Body of pancreas (tissue), 4 donors: ENCODE measurements at regions not wholly inside any gene's neighbourhood (a gene's known extent, or its start where the extent isn't known, plus 50 kb on each side); places are given as distances from the start of the nearest gene placed in this dataset.

Experiments used
- ATAC-seq: fragments of 150-250 bp; one replicate; pipeline ENCODE4 v1.9.1; 2016
- DNase-seq, 4 donors: peaks; one replicate each; pipeline ENCODE4 v3.0.0-alpha.2; 2019
- H3K27ac ChIP-seq, 4 donors: fragments of 200-600 bp; sonication (generic); 1 replicate in 3 of 4; 2 replicates in 1 of 4; pipeline versions ENCODE4 v1.5.1 to v1.6.1; 2016 to 2019; ENCODE audit warnings: mild to moderate bottlenecking in 1 of 4, mixed read lengths in 1 of 4, moderate library complexity in 1 of 4
- H3K27me3 ChIP-seq, 2 donors: fragments of 200-600 bp; sonication (generic); one replicate each; pipeline ENCODE4 v1.6.0; 2016; ENCODE audit warnings: mild to moderate bottlenecking in 1 of 2
- H3K36me3 ChIP-seq, 2 donors: fragments of 200-600 bp; sonication (generic); replicated peaks in 1 of 2; 2 replicates each; pipeline ENCODE4 v1.5.1; 2016; ENCODE audit warnings: low read depth in 2 of 2; ENCODE audit not compliant: insufficient read depth in 1 of 2
- H3K4me1 ChIP-seq: fragments of 200-600 bp; sonication (generic); one replicate; pipeline ENCODE4 v1.6.0; 2016
- H3K4me3 ChIP-seq, 2 donors: fragments of 200-600 bp; sonication (generic); 1 replicate in 1 of 2; 2 replicates in 1 of 2; pipeline ENCODE4 v1.5.1; 2016 to 2019
- H3K9me3 ChIP-seq, 3 donors: fragments of 200-600 bp; sonication (generic); 1 replicate in 2 of 3; 2 replicates in 1 of 3; pipeline ENCODE4 v1.5.1; 2016
- CTCF ChIP-seq, 7 experiments: fragments of 450-650 bp in 4 of 7; fragments of 200-600 bp in 3 of 7; sonication (generic) in 3 of 7; IDR thresholded peaks; one replicate each; pipeline ENCODE4 v1.5.1; 2016 to 2019; ENCODE audit warnings: antibody characterized with exemption in 7 of 7
- POLR2A ChIP-seq, 3 donors: fragments of 450-650 bp; IDR thresholded peaks; one replicate each; pipeline ENCODE4 v1.6.1; 2016; ENCODE audit warnings: antibody characterized with exemption in 3 of 3, mild to moderate bottlenecking in 2 of 3
- WGBS, 2 donors: methylation state at CpG; one replicate each; pipeline ENCODE4 v1.1.5; 2017; 5-methylcytosine and 5-hydroxymethylcytosine counted together
- intact Hi-C: fragments of 100-400 bp; cut with DNase I; formaldehyde crosslinking; loops from one replicate; pipeline ENCODE4 v1.15.1; 2023

- H3K27me3 ChIP-seq: no peaks in the 10 kb centered on the region
- intact Hi-C loops: no loop called here
- no peaks in the 10 kb centered on the region for H3K36me3 ChIP-seq
- ATAC-seq: no peak
- H3K27ac ChIP-seq: no peak overlapping the region
- H3K4me3 ChIP-seq: no peak overlapping the region
- TF ChIP-seq POLR2A (IDR thresholded peaks at IDR 0.05): no peak
- TF ChIP-seq CTCF (IDR thresholded peaks at IDR 0.05): no peak
- WGBS, 2 donors: 21 to 50% methylated on average over 2 of the region's 2 CpGs
- no peak for DNase-seq
- H3K9me3 ChIP-seq: no peaks in the 10 kb centered on the region
- no peaks in the 10 kb centered on the region for H3K4me1 ChIP-seq
Observed at GRCh38 chr10:83691791-83692596, 447.3 kb upstream of the GHITM start.

DNA sequence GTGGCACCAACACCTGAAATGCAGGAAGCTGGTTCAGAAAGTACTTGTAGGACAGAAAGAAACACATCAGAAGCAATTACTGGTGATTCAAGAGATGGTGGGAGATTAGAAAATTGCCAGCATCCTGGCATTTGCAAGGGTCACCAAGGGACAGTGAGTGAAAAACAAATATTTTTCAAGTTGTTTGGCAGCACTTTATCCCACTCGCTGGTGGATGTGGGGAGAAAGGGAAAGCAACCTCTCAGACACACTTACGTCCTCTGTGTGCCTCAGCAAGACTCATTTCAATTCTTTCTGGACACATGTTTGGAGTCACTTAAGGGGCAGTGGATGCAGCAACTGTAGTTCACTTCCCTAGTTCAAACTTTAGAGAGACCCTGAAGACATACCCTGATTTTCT lies 440.4 kb upstream of the GHITM start:
- intact Hi-C loops: no loop called here
- TF ChIP-seq CTCF (IDR thresholded peaks at IDR 0.05) (no peak), POLR2A (IDR thresholded peaks at IDR 0.05) (no peak)
- Histone ChIP-seq H3K4me1 (no peaks in the 10 kb centered on the region), H3K4me3 (no peak overlapping the region), H3K27me3 (no peaks in the 10 kb centered on the region), H3K36me3 (no peaks in the 10 kb centered on the region), H3K9me3 (no peaks in the 10 kb centered on the region), H3K27ac (no peak overlapping the region)
- no peak for DNase-seq
- 42 to 57% methylated on average over 2 of the region's 2 CpGs for WGBS, 2 donors
- ATAC-seq: no peak

- ATAC-seq (no peak), DNase-seq (no peak)
- Histone ChIP-seq H3K4me1 (no peaks in the 10 kb centered on the region), H3K4me3 (no peak overlapping the region), H3K9me3 (no peaks in the 10 kb centered on the region), H3K27me3 (no peaks in the 10 kb centered on the region), H3K27ac (no peak overlapping the region), H3K36me3 (no peaks in the 10 kb centered on the region)
- WGBS, 2 donors: 42 to 50% methylated on average over 3 of the region's 3 CpGs
- TF ChIP-seq POLR2A (IDR thresholded peaks at IDR 0.05) (no peak), CTCF (IDR thresholded peaks at IDR 0.05) (no peak)
- intact Hi-C loops: no loop called here
Observed at GRCh38 chr10:83701799-83702198, 437.5 kb upstream of the GHITM start.

GRCh38 chr10:83702731-83703130 lies 436.6 kb upstream of the GHITM start:
- H3K4me1 ChIP-seq: no peaks in the 10 kb centered on the region
- TF ChIP-seq POLR2A (IDR thresholded peaks at IDR 0.05) (no peak), CTCF (IDR thresholded peaks at IDR 0.05) (no peak)
- 48 to 55% methylated on average over 3 of the region's 3 CpGs for WGBS, 2 donors
- H3K36me3 ChIP-seq: no peaks in the 10 kb centered on the region
- no peak for DNase-seq
- H3K27ac ChIP-seq: no peak overlapping the region
- intact Hi-C loops: no loop called here
- no peaks in the 10 kb centered on the region for H3K9me3 ChIP-seq
- no peak overlapping the region for H3K4me3 ChIP-seq
- H3K27me3 ChIP-seq: no peaks in the 10 kb centered on the region
- no peak for ATAC-seq

DNA sequence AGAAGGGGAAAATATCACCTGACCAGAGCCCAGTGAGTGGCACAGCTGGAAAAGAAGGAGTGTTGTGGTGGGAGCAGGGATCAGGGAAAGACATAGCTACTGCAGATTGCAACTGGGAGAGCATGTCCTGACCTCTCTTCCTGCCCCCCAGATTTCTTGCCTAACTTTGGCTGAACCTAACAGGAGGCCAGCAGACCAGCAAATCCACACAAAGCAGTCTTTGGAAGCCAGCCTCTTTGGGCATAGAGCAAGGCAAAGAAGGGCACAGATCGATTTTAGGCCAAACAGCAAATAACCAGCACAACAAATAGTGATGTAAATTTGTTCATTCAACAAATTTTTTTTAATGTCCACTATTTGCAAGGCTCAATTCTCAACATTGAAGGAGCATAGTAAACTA lies 433.2 kb upstream of the GHITM start:
- H3K4me3 ChIP-seq: no peak overlapping the region
- WGBS, 2 donors: 21 to 26% methylated on average over 1 of the region's 1 CpG
- no peaks in the 10 kb centered on the region for H3K27me3 ChIP-seq
- no peak for TF ChIP-seq CTCF (IDR thresholded peaks at IDR 0.05)
- TF ChIP-seq POLR2A (IDR thresholded peaks at IDR 0.05): no peak
- intact Hi-C loops: no loop called here
- no peaks in the 10 kb centered on the region for H3K4me1 ChIP-seq
- no peak overlapping the region for H3K27ac ChIP-seq
- no peaks in the 10 kb centered on the region for H3K9me3 ChIP-seq
- H3K36me3 ChIP-seq: no peaks in the 10 kb centered on the region
- ATAC-seq (no peak), DNase-seq (no peak)
